ENCODE measurements at regions not wholly inside any gene's neighbourhood (a gene's known extent, or its start where the extent isn't known, plus 50 kb on each side); places are given as distances from the start of the nearest gene placed in this dataset.

DNA sequence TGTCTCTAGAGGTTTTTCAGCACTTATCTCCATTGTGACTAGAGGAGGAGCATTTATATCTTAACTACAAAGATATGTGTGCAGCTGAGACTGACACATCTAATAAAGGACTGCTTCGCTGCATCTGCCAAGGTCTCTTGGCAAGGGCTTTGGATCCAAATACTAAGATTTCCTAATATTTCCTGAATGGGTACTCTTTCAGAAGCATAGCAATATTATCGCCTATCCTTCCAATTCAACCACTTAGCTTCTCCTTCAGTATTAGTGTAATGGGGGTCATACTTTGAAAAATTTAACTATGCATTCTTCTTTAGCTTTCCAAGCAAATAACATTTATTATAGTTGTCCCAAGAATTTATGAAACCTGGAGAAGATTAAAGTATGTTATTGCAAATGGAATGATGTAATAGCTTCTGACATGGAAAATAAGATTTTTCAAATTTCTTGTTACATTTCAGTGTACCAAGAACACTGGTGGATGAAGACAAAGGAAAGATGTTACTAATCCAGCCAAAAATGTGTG lies 243.0 kb upstream of the PDE3A start:
- TF ChIP-seq TAF1 (IDR thresholded peaks at IDR 0.05; ENCODE audit: low read depth, low read length) (no peak), PAX5 (IDR thresholded peaks at IDR 0.05; ENCODE audit: insufficient read depth, low read length, severe bottlenecking) (no peak), POLR2A (IDR thresholded peaks at IDR 0.05; ENCODE audit: low read depth, low read length) (no peak), SPI1 (IDR thresholded peaks at IDR 0.05; ENCODE audit: low read depth, low read length) (no peak), POLR2AphosphoS5 (IDR thresholded peaks at IDR 0.05; ENCODE audit: low read depth, low read length) (no peak), POU2F2 (IDR thresholded peaks at IDR 0.05; ENCODE audit: low read depth, low read length) (no peak)
- no peak for FAIRE-seq

DNA sequence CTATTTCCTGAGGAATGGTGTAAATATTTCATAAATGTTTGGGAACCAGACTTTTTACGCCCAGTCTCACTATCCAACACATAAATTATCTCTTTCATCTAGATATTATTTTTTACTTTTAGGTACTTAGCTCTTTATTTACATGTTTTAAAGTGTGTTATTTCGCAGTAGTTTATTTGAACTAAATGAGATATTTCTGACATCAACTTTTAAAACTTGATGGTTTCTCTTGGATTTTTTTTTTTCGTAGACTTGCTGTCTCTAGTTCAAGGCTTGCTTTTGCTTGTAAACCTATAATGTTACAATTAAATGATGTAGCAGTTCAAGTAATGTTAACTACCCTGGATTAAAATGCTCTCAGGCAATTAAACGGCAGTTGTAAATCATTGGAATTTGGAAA lies 241.7 kb upstream of the PDE3A start:
- FAIRE-seq: no peak

More for the DNA sequence above, 243.0 kb upstream of the PDE3A start:
- DNase-seq (ENCODE audit: insufficient read length, low spot score): no peak

DNA sequence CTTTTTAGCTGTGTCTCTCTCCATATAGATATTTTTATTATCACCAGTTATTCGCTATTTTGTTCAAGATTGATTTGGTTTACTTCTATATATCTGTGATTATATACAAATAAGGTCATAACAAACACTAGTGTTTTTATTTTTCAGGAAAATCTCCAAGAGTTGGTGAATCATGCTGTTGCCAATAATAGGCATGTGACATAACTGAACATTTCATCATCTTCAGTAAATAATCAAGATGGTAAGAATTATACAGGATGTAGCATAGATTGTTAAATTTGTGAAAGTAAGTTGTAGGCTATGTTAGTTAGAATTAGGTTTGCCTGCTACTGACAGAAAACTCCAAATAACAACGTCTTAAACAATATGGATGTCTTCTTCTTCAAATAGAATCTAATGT lies 240.9 kb upstream of the PDE3A start:
- DNase-seq (ENCODE audit: insufficient read length, low spot score): no peak
- no peak for FAIRE-seq
- TF ChIP-seq TAF1 (IDR thresholded peaks at IDR 0.05; ENCODE audit: low read depth, low read length): no peak
- TF ChIP-seq POLR2AphosphoS5 (IDR thresholded peaks at IDR 0.05; ENCODE audit: low read depth, low read length): no peak
- TF ChIP-seq POLR2A (IDR thresholded peaks at IDR 0.05; ENCODE audit: low read depth, low read length): no peak
- TF ChIP-seq POU2F2 (IDR thresholded peaks at IDR 0.05; ENCODE audit: low read depth, low read length): no peak
- TF ChIP-seq PAX5 (IDR thresholded peaks at IDR 0.05; ENCODE audit: insufficient read depth, low read length, severe bottlenecking): no peak
- TF ChIP-seq SPI1 (IDR thresholded peaks at IDR 0.05; ENCODE audit: low read depth, low read length): no peak

More for the DNA sequence above, 241.7 kb upstream of the PDE3A start:
- DNase-seq (ENCODE audit: insufficient read length, low spot score): no peak
- TF ChIP-seq TAF1 (IDR thresholded peaks at IDR 0.05; ENCODE audit: low read depth, low read length) (no peak), PAX5 (IDR thresholded peaks at IDR 0.05; ENCODE audit: insufficient read depth, low read length, severe bottlenecking) (no peak), POLR2AphosphoS5 (IDR thresholded peaks at IDR 0.05; ENCODE audit: low read depth, low read length) (no peak), POU2F2 (IDR thresholded peaks at IDR 0.05; ENCODE audit: low read depth, low read length) (no peak), SPI1 (IDR thresholded peaks at IDR 0.05; ENCODE audit: low read depth, low read length) (no peak), POLR2A (IDR thresholded peaks at IDR 0.05; ENCODE audit: low read depth, low read length) (no peak)

DNA sequence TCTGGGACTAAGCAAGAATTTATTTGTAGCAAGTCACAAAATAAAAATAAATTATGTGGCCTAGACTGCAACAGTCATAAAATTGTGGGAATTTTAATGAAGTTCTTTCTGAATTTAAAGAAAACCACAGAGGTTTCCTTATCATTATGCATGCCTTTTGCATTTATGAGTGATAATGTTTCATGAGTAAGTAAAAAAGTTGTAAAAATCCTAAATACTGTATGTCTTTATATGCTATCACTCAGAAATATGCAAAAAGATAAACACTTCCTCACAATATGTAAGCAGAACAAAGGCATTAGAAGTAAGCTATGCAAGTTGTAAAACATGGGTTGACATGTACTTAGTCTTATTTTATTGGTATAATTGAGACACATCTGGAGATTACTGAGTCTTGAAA lies 239.4 kb upstream of the PDE3A start:
- no peak for DNase-seq (ENCODE audit: insufficient read length, low spot score)
- no peak for FAIRE-seq
- TF ChIP-seq PAX5 (IDR thresholded peaks at IDR 0.05; ENCODE audit: insufficient read depth, low read length, severe bottlenecking): no peak
- no peak for TF ChIP-seq SPI1 (IDR thresholded peaks at IDR 0.05; ENCODE audit: low read depth, low read length)
- TF ChIP-seq TAF1 (IDR thresholded peaks at IDR 0.05; ENCODE audit: low read depth, low read length): no peak
- no peak for TF ChIP-seq POLR2AphosphoS5 (IDR thresholded peaks at IDR 0.05; ENCODE audit: low read depth, low read length)
- no peak for TF ChIP-seq POU2F2 (IDR thresholded peaks at IDR 0.05; ENCODE audit: low read depth, low read length)
- no peak for TF ChIP-seq POLR2A (IDR thresholded peaks at IDR 0.05; ENCODE audit: low read depth, low read length)

DNA sequence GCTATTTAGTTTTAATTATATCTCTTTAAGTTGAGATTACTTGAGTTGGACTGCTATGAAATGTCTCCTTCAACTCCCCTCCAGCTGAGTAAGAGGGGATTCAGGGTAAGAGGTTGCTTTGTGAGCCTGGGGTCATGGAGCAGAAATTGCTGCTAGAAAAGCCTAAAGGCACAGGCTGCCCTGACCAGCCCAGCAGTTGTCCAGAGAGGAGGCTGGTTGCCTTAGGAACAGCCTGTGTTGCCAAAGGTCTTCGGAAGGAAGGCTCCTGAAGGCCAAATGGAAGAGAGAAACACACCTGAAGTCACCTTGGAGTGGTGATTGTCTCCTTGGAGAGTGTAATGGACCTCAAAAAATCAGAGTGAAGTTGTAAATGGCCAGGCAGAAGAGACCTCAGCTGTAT lies 235.5 kb upstream of the PDE3A start:
- TF ChIP-seq POU2F2 (IDR thresholded peaks at IDR 0.05; ENCODE audit: low read depth, low read length): no peak
- TF ChIP-seq POLR2A (IDR thresholded peaks at IDR 0.05; ENCODE audit: low read depth, low read length): no peak
- no peak for TF ChIP-seq TAF1 (IDR thresholded peaks at IDR 0.05; ENCODE audit: low read depth, low read length)
- no peak for TF ChIP-seq POLR2AphosphoS5 (IDR thresholded peaks at IDR 0.05; ENCODE audit: low read depth, low read length)
- TF ChIP-seq PAX5 (IDR thresholded peaks at IDR 0.05; ENCODE audit: insufficient read depth, low read length, severe bottlenecking): no peak
- TF ChIP-seq SPI1 (IDR thresholded peaks at IDR 0.05; ENCODE audit: low read depth, low read length): no peak
- DNase-seq (ENCODE audit: insufficient read length, low spot score) (no peak), FAIRE-seq (no peak)

DNA sequence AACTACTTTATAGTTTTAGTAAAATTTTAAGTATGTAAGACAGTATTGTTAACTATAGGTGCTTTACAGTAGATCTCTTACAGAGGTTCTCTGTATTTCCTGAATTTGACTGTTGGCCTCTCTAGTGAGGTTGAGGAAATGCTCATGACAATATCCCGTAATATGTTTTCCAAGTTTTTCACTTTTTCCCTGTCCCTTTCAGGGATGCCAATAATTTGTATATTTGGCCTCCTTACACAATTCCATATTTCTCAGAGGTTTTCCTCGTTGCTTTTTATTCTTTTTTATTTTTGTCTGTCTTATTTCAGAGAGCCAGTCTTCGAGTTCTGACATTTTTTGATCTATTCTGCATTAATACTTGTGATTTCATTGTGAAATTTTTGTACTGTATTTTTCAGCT lies 233.7 kb upstream of the PDE3A start:
- DNase-seq (ENCODE audit: insufficient read length, low spot score) (no peak), FAIRE-seq (no peak)
- TF ChIP-seq POLR2A (IDR thresholded peaks at IDR 0.05; ENCODE audit: low read depth, low read length) (no peak), PAX5 (IDR thresholded peaks at IDR 0.05; ENCODE audit: insufficient read depth, low read length, severe bottlenecking) (no peak), SPI1 (IDR thresholded peaks at IDR 0.05; ENCODE audit: low read depth, low read length) (no peak), POU2F2 (IDR thresholded peaks at IDR 0.05; ENCODE audit: low read depth, low read length) (no peak), POLR2AphosphoS5 (IDR thresholded peaks at IDR 0.05; ENCODE audit: low read depth, low read length) (no peak), TAF1 (IDR thresholded peaks at IDR 0.05; ENCODE audit: low read depth, low read length) (no peak)

DNA sequence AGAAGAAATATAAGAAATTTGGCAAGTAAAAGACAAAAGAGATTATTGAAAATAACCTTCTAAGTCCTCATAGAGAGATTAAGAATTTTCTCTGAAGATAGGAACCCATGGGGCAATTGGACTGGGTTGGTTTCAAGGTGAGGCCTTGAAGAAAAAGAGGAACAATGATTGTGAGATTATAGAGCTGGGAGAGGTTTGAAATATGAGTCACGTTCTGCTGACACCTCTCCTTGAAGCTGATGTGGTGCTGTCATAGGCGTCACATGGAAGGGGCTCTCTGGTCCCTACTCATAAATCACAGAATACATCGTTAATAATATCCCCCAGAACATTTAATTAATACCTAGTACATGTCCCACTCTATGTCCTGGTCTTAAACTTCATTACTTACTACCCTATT lies 227.6 kb upstream of the PDE3A start:
- DNase-seq (ENCODE audit: insufficient read length, low spot score) (no peak), FAIRE-seq (no peak)
- TF ChIP-seq SPI1 (IDR thresholded peaks at IDR 0.05; ENCODE audit: low read depth, low read length) (no peak), POLR2AphosphoS5 (IDR thresholded peaks at IDR 0.05; ENCODE audit: low read depth, low read length) (no peak), POU2F2 (IDR thresholded peaks at IDR 0.05; ENCODE audit: low read depth, low read length) (no peak)

DNA sequence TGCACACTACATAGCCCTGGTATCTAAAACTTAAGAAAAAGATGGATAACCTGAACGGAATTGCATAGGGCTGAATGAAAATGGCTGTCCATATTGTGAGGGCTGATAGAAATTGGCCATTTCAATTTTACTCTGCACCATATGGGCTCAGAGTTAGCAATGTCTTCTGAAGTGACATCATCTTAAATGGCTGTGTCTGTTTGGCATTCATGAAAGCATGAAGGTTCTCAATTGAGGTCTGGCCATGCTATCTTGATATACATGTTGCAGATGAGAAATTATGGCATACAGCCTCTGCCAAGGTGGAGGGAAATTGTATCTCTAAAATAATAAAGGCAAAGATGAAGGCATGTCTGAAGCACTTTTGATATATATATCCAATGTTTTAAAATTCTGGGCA lies 226.0 kb upstream of the PDE3A start:
- FAIRE-seq (peak; percentile 9), DNase-seq (ENCODE audit: insufficient read length, low spot score) (no peak)
- no peak for TF ChIP-seq SPI1 (IDR thresholded peaks at IDR 0.05; ENCODE audit: low read depth, low read length)
- TF ChIP-seq TAF1 (IDR thresholded peaks at IDR 0.05; ENCODE audit: low read depth, low read length): no peak
- TF ChIP-seq POU2F2 (IDR thresholded peaks at IDR 0.05; ENCODE audit: low read depth, low read length): no peak
- no peak for TF ChIP-seq PAX5 (IDR thresholded peaks at IDR 0.05; ENCODE audit: insufficient read depth, low read length, severe bottlenecking)
- no peak for TF ChIP-seq POLR2A (IDR thresholded peaks at IDR 0.05; ENCODE audit: low read depth, low read length)
- no peak for TF ChIP-seq POLR2AphosphoS5 (IDR thresholded peaks at IDR 0.05; ENCODE audit: low read depth, low read length)

DNA sequence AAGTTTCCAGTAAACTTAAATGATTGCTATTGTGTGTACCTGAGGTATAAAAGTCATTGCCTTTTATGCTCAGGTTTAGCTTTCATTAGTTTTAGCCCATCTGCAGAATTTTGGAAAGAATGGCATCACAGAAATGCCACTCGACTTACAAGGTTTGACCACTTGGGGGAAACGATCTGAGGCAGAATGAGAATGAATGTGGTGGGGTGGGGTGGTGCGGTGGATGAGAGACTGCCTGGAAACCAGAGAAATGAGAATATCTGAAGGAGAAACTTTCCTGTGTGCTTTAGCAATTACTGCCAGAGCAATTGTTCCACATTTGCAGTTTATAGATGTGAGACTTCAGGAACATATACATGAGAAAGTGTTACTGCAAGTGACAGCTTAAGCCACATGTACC lies 225.4 kb upstream of the PDE3A start:
- no peak for FAIRE-seq
- TF ChIP-seq POLR2A (IDR thresholded peaks at IDR 0.05; ENCODE audit: low read depth, low read length) (no peak), POLR2AphosphoS5 (IDR thresholded peaks at IDR 0.05; ENCODE audit: low read depth, low read length) (no peak), PAX5 (IDR thresholded peaks at IDR 0.05; ENCODE audit: insufficient read depth, low read length, severe bottlenecking) (no peak), TAF1 (IDR thresholded peaks at IDR 0.05; ENCODE audit: low read depth, low read length) (no peak)
- DNase-seq (ENCODE audit: insufficient read length, low spot score): no peak

DNA sequence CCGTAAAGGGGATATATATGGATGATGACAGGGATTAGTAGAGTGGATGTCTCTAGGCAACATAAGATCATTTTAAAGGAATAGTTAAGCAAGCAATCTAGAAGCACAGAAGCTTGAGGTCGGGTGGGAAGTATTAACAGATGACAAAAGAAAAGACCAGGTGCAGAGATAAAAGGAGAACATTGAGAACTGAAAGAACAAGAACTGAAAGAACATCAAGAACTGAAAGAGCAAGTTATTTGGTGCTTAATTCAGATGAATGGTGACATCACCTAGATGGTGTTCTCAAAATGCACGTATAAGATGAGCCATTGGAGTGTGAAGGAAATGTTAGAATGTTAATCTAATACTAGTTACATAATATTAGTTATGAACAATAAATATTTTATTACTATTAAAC lies 224.0 kb upstream of the PDE3A start:
- FAIRE-seq (peak; percentile 55), DNase-seq (ENCODE audit: insufficient read length, low spot score) (no peak)
- TF ChIP-seq PAX5 (IDR thresholded peaks at IDR 0.05; ENCODE audit: insufficient read depth, low read length, severe bottlenecking): no peak
- no peak for TF ChIP-seq POLR2A (IDR thresholded peaks at IDR 0.05; ENCODE audit: low read depth, low read length)
- no peak for TF ChIP-seq TAF1 (IDR thresholded peaks at IDR 0.05; ENCODE audit: low read depth, low read length)
- TF ChIP-seq POLR2AphosphoS5 (IDR thresholded peaks at IDR 0.05; ENCODE audit: low read depth, low read length): no peak
- peak; percentile 58 for TF ChIP-seq SPI1 (IDR thresholded peaks at IDR 0.05; ENCODE audit: low read depth, low read length)
- TF ChIP-seq POU2F2 (IDR thresholded peaks at IDR 0.05; ENCODE audit: low read depth, low read length): no peak

Measured in GM12891 (cell line).